OCI-LY1 (cell line): ENCODE measurements at regions not wholly inside any gene's neighbourhood (a gene's known extent, or its start where the extent isn't known, plus 50 kb on each side); places are given as distances from the start of the nearest gene placed in this dataset.

ENCODE experiments used
- H2AFZ ChIP-seq: fragments of 200-600 bp; sonication (generic), shearing (Covaris generic); 2 replicates; pipeline ENCODE4 v1.6.0; 2014; ENCODE audit warnings: antibody characterized with exemption, mild to moderate bottlenecking, low read length
- H3F3A ChIP-seq: fragments of 200-600 bp; sonication (generic), shearing (Covaris generic); 2 replicates; pipeline ENCODE4 v1.6.0; 2014; ENCODE audit warnings: mild to moderate bottlenecking, antibody characterized with exemption, low read length, moderate library complexity; ENCODE audit not compliant: insufficient read depth
- H3K27ac ChIP-seq: fragments of 200-600 bp; sonication (generic); 2 replicates; pipeline ENCODE4 v1.5.1; 2014; ENCODE audit warnings: low read length, mixed run types, mild to moderate bottlenecking, low read depth; ENCODE audit not compliant: poor library complexity, severe bottlenecking
- H3K27me3 ChIP-seq: fragments of 200-600 bp; sonication (generic); 2 replicates; pipeline ENCODE4 v1.6.0; 2014; ENCODE audit warnings: antibody characterized with exemption, mild to moderate bottlenecking, low read length, moderate library complexity; ENCODE audit not compliant: insufficient read depth
- H3K36me3 ChIP-seq: fragments of 200-600 bp; sonication (generic); 2 replicates; pipeline ENCODE4 v1.6.1; 2014; ENCODE audit warnings: mild to moderate bottlenecking, antibody characterized with exemption, low read length, moderate library complexity, mixed read lengths; ENCODE audit not compliant: insufficient read depth
- H3K4me1 ChIP-seq: fragments of 200-600 bp; sonication (generic); 2 replicates; pipeline ENCODE4 v1.5.1; 2014; ENCODE audit warnings: mild to moderate bottlenecking, low read length, moderate library complexity; ENCODE audit not compliant: insufficient read depth, severe bottlenecking
- H3K4me2 ChIP-seq: fragments of 200-600 bp; sonication (generic), shearing (Covaris generic); 2 replicates; pipeline ENCODE4 v1.6.1; 2014; ENCODE audit warnings: low read length
- H3K4me3 ChIP-seq: fragments of 200-600 bp; sonication (generic); 2 replicates; pipeline ENCODE4 v1.5.1; 2014; ENCODE audit warnings: low read length, low read depth, mild to moderate bottlenecking, mixed read lengths; ENCODE audit not compliant: poor library complexity, severe bottlenecking
- H3K79me2 ChIP-seq: fragments of 200-600 bp; shearing (Covaris generic); 2 replicates; pipeline ENCODE4 v1.6.1; 2016; ENCODE audit warnings: mixed run types, low read length, mixed read lengths; ENCODE audit not compliant: insufficient read depth
- H3K9ac ChIP-seq: fragments of 200-600 bp; sonication (generic), shearing (Covaris generic); 2 replicates; pipeline ENCODE4 v1.6.1; 2014; ENCODE audit warnings: mild to moderate bottlenecking, low read length, mixed read lengths
- H3K9me2 ChIP-seq: fragments of 200-600 bp; sonication (generic), shearing (Covaris generic); 2 replicates; pipeline ENCODE4 v1.6.1; 2014; ENCODE audit warnings: low read depth, mild to moderate bottlenecking, low read length, mixed read lengths
- H3K9me3 ChIP-seq: fragments of 200-600 bp; shearing (Covaris generic); 2 replicates; pipeline ENCODE4 v1.6.1; 2014; ENCODE audit warnings: low read length, mixed read lengths
- H4K20me1 ChIP-seq: fragments of 200-600 bp; sonication (generic), shearing (Covaris generic); 2 replicates; pipeline ENCODE4 v1.6.0; 2016; ENCODE audit warnings: mild to moderate bottlenecking, low read length; ENCODE audit not compliant: insufficient read depth
- CTCF ChIP-seq: fragments of 200-600 bp; sonication (generic), shearing (Covaris generic); IDR thresholded peaks from 2 replicates; pipeline ENCODE4 v1.5.1; 2017; ENCODE audit warnings: mild to moderate bottlenecking, antibody characterized with exemption, low read length, moderate library complexity, mixed read lengths
- EZH2 ChIP-seq: fragments of 200-600 bp; sonication (generic), shearing (Covaris generic); IDR thresholded peaks from 2 replicates; pipeline ENCODE4 v1.8.0; 2017; ENCODE audit warnings: borderline replicate concordance, mixed run types, mild to moderate bottlenecking, antibody characterized with exemption, low read length, moderate library complexity, mixed read lengths

- Histone ChIP-seq H3K36me3 (no peaks in the 10 kb centered on the region), H3K79me2 (no peaks in the 10 kb centered on the region), H3K4me3 (no peak overlapping the region), H3K4me2 (no peak overlapping the region), H4K20me1 (no peaks in the 10 kb centered on the region), H3K27me3 (peaks cover 9% of the 10 kb centered on the region; the same call in 1 of the 2 replicates), H3K4me1 (no peaks in the 10 kb centered on the region), H3K27ac (no peak overlapping the region), H3K9me2 (no peaks in the 10 kb centered on the region), H2AFZ (no peak overlapping the region), H3K9me3 (no peaks in the 10 kb centered on the region), H3K9ac (no peak overlapping the region), H3F3A (no peaks in the 10 kb centered on the region)
- TF ChIP-seq CTCF (no peak), EZH2 (no peak)
Measured at GRCh38 chr14:21781543-21781942, 107.9 kb upstream of the OR4E1 start.

DNA sequence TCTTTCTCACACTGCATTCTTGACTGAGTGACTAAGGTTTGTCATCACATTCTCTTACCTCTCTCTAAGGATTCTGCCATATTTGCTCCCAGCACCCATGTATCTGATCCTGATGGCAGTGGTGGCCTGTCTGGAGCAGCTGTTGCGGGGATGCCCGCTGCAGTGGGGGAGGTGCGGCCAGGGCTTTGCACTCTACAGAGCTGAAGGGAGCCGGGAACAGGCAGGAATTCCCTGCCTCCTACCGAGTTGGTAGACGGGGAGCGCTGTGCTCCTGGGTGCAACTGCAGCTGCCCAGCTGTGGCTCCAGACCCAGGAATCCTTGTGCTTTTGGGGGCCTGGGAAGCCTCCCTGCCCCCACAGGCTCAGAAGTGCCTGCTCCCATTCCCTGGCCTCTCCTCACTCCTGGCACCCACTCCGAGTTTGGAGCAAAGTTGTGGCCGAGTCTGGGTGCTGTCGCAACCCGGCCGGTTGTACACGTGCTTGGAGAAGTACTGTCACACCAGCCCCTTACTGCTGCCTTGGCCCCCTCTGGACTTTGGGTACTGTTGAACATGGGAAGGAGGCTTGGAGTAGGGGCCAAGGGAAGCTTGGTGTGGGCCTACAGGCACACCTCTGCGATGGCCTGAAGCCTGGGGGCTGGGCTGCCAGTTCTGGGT lies 106.9 kb upstream of the OR4E1 start:
- no peaks in the 10 kb centered on the region for H4K20me1 ChIP-seq
- no peaks in the 10 kb centered on the region for H3K9me2 ChIP-seq
- no peaks in the 10 kb centered on the region for H3K79me2 ChIP-seq
- H3K4me2 ChIP-seq, result no peak overlapping the region
- no peaks in the 10 kb centered on the region for H3F3A ChIP-seq
- H3K36me3 ChIP-seq, result no peaks in the 10 kb centered on the region
- TF ChIP-seq CTCF, result no peak
- TF ChIP-seq EZH2, result no peak
- H3K4me1 ChIP-seq, result no peaks in the 10 kb centered on the region
- no peak overlapping the region for H3K27ac ChIP-seq
- H3K9ac ChIP-seq, result no peak overlapping the region
- no peak overlapping the region for H3K4me3 ChIP-seq
- H2AFZ ChIP-seq, result no peak overlapping the region
- H3K9me3 ChIP-seq, result no peaks in the 10 kb centered on the region
- peaks cover 9% of the 10 kb centered on the region; the same call in 1 of the 2 replicates for H3K27me3 ChIP-seq

GRCh38 chr14:21771671-21772070 lies 98.1 kb upstream of the OR4E1 start:
- H3K4me1 ChIP-seq, result no peaks in the 10 kb centered on the region
- H3K4me2 ChIP-seq, result no peak overlapping the region
- no peaks in the 10 kb centered on the region for H3K9me2 ChIP-seq
- H3K27me3 ChIP-seq, result no peaks in the 10 kb centered on the region
- H3K9ac ChIP-seq, result no peak overlapping the region
- no peak overlapping the region for H3K27ac ChIP-seq
- H3K79me2 ChIP-seq, result no peaks in the 10 kb centered on the region
- no peaks in the 10 kb centered on the region for H4K20me1 ChIP-seq
- H3K36me3 ChIP-seq, result no peaks in the 10 kb centered on the region
- no peaks in the 10 kb centered on the region for H3K9me3 ChIP-seq
- H3F3A ChIP-seq, result no peaks in the 10 kb centered on the region
- H2AFZ ChIP-seq, result no peak overlapping the region
- TF ChIP-seq CTCF (no peak), EZH2 (no peak)
- H3K4me3 ChIP-seq, result no peak overlapping the region
